Right cardiac atrium (tissue), 5 donors: ENCODE measurements at regions not wholly inside any gene's neighbourhood (a gene's known extent, or its start where the extent isn't known, plus 50 kb on each side); places are given as distances from the start of the nearest gene placed in this dataset.
A peak's percentile ranks its signal among the peaks of the same experiment; 100 is the strongest.

ENCODE experiments used
- ATAC-seq, 2 donors: fragments of 200-7000 bp; cut with Tn5 transposase; one replicate each; pipeline versions ENCODE4 v1.8.0 to v1.9.1; 2020; ENCODE audit warnings: moderate library complexity in 2 of 2, mild to moderate bottlenecking in 1 of 2
- DNase-seq, 3 donors: peaks; one replicate each; pipeline ENCODE4 v3.0.0-alpha.2; 2020
- H3K27ac ChIP-seq: one replicate; pipeline ENCODE4 v1.5.1; 2013; ENCODE audit warnings: mild to moderate bottlenecking, low read length, control low read depth, moderate library complexity
- H3K27me3 ChIP-seq: one replicate; pipeline ENCODE4 v1.6.1; 2013; ENCODE audit not compliant: control insufficient read depth, insufficient read depth
- H3K4me1 ChIP-seq: one replicate; pipeline ENCODE4 v1.6.1; 2013; ENCODE audit warnings: low read length; ENCODE audit not compliant: control insufficient read depth, insufficient read depth
- H3K4me3 ChIP-seq: one replicate; pipeline ENCODE4 v1.5.1; 2013; ENCODE audit warnings: low read length, control low read depth
- H3K9me3 ChIP-seq: one replicate; pipeline ENCODE4 v1.6.1; 2013; ENCODE audit warnings: low read length; ENCODE audit not compliant: control insufficient read depth
- WGBS: extraction: QIAGEN DNeasy Blood & Tissue Kit; methylation state at CpG from one replicate; pipeline ENCODE4 v1.1.7; 2013; 5-methylcytosine and 5-hydroxymethylcytosine counted together
- intact Hi-C, 4 donors: fragments of 100-400 bp; cut with DNase I; formaldehyde crosslinking; loops; one replicate each; pipeline versions ENCODE4 v1.11.0 to v1.14.0; 2022 to 2023
- donor health status: healthy with polysubstance abuse.
- donor health status: DM: no; HTN: yes; CAD: no.
- donor health status: DM: no; HTN: no; CAD: no.
- donor health status: DM: no; HTN: yes; CAD: no; lungs with severe emphysema.
- donor health status: DM: yes; HTN: yes; CAD: no.

- no peak for DNase-seq
- Histone ChIP-seq H3K4me3 (no peak overlapping the region), H3K27me3 (no peaks in the 10 kb centered on the region), H3K27ac (no peak overlapping the region), H3K4me1 (no peaks in the 10 kb centered on the region), H3K9me3 (no peaks in the 10 kb centered on the region)
- WGBS: 65% methylated on average over 2 of the region's 2 CpGs
- intact Hi-C loops: loop anchor here in 1 of 4 donors (5.0 kb wide), 1 partner anchor 48 kb away; no protein-coding TSS in a partner anchor
- ATAC-seq: no peak
Measured at GRCh38 chr13:91134803-91135184, 212.7 kb upstream of the MIR17HG start.

- no peak overlapping the region for H3K4me3 ChIP-seq
- H3K27ac ChIP-seq: no peak overlapping the region
- no peaks in the 10 kb centered on the region for H3K4me1 ChIP-seq
- DNase-seq (no peak), ATAC-seq (no peak)
- no peaks in the 10 kb centered on the region for H3K27me3 ChIP-seq
- no peaks in the 10 kb centered on the region for H3K9me3 ChIP-seq
- intact Hi-C loops: no loop called here
Measured at GRCh38 chr13:91135376-91135775, 212.1 kb upstream of the MIR17HG start.

GRCh38 chr13:91135968-91136367, 211.5 kb upstream of the MIR17HG start:
- H3K27me3 ChIP-seq: no peaks in the 10 kb centered on the region
- no peaks in the 10 kb centered on the region for H3K9me3 ChIP-seq
- no peak for DNase-seq
- H3K4me1 ChIP-seq: no peaks in the 10 kb centered on the region
- ATAC-seq: no peak
- H3K4me3 ChIP-seq: no peak overlapping the region
- intact Hi-C loops: no loop called here
- no peak overlapping the region for H3K27ac ChIP-seq

- Histone ChIP-seq H3K9me3 (no peaks in the 10 kb centered on the region), H3K27ac (no peak overlapping the region), H3K27me3 (no peaks in the 10 kb centered on the region), H3K4me1 (no peaks in the 10 kb centered on the region), H3K4me3 (no peak overlapping the region)
- ATAC-seq (no peak), DNase-seq (no peak)
- 84% methylated on average over 2 of the region's 2 CpGs for WGBS
- intact Hi-C loops: no loop called here
Measured at GRCh38 chr13:91136806-91137205, 210.7 kb upstream of the MIR17HG start.

GRCh38 chr13:91139232-91139631, 208.3 kb upstream of the MIR17HG start:
- no peaks in the 10 kb centered on the region for H3K27me3 ChIP-seq
- DNase-seq (no peak), ATAC-seq (no peak)
- no peak overlapping the region for H3K27ac ChIP-seq
- 92% methylated on average over 2 of the region's 2 CpGs for WGBS
- no peaks in the 10 kb centered on the region for H3K9me3 ChIP-seq
- intact Hi-C loops: no loop called here
- no peaks in the 10 kb centered on the region for H3K4me1 ChIP-seq
- no peak overlapping the region for H3K4me3 ChIP-seq

- intact Hi-C loops: no loop called here
- H3K27ac ChIP-seq: no peak overlapping the region
- ATAC-seq (no peak), DNase-seq (no peak)
- no peaks in the 10 kb centered on the region for H3K9me3 ChIP-seq
- WGBS: 73% methylated on average over 5 of the region's 5 CpGs
- H3K27me3 ChIP-seq: no peaks in the 10 kb centered on the region
- H3K4me1 ChIP-seq: no peaks in the 10 kb centered on the region
- no peak overlapping the region for H3K4me3 ChIP-seq
Measured at GRCh38 chr13:91141543-91142061, 205.9 kb upstream of the MIR17HG start.

GRCh38 chr13:91142572-91142971, 204.9 kb upstream of the MIR17HG start:
- Histone ChIP-seq H3K9me3 (no peaks in the 10 kb centered on the region), H3K4me1 (no peaks in the 10 kb centered on the region), H3K4me3 (no peak overlapping the region), H3K27ac (no peak overlapping the region), H3K27me3 (no peaks in the 10 kb centered on the region)
- 37% methylated on average over 2 of the region's 2 CpGs for WGBS
- peak in 1 of 2 donors; percentile 26 for ATAC-seq
- no peak for DNase-seq
- intact Hi-C loops: no loop called here

GRCh38 chr13:91144054-91144453, 203.4 kb upstream of the MIR17HG start:
- H3K4me3 ChIP-seq: no peak overlapping the region
- no peaks in the 10 kb centered on the region for H3K4me1 ChIP-seq
- intact Hi-C loops: no loop called here
- no peaks in the 10 kb centered on the region for H3K9me3 ChIP-seq
- H3K27me3 ChIP-seq: no peaks in the 10 kb centered on the region
- no peak for DNase-seq
- H3K27ac ChIP-seq: no peak overlapping the region
- 20% methylated on average over 2 of the region's 2 CpGs for WGBS
- ATAC-seq: peak; percentile 44 to 76

- 54% methylated on average over 2 of the region's 2 CpGs for WGBS
- H3K27me3 ChIP-seq: no peaks in the 10 kb centered on the region
- DNase-seq: no peak
- intact Hi-C loops: no loop called here
- no peaks in the 10 kb centered on the region for H3K4me1 ChIP-seq
- H3K9me3 ChIP-seq: no peaks in the 10 kb centered on the region
- no peak for ATAC-seq
- H3K4me3 ChIP-seq: no peak overlapping the region
- H3K27ac ChIP-seq: no peak overlapping the region
Measured at GRCh38 chr13:91144486-91144885, 203.0 kb upstream of the MIR17HG start.

GRCh38 chr13:91145571-91146205, 201.8 kb upstream of the MIR17HG start:
- Histone ChIP-seq H3K27me3 (no peaks in the 10 kb centered on the region), H3K4me3 (no peak overlapping the region), H3K27ac (no peak overlapping the region), H3K9me3 (no peaks in the 10 kb centered on the region), H3K4me1 (no peaks in the 10 kb centered on the region)
- intact Hi-C loops: no loop called here
- no peak for DNase-seq
- no peak for ATAC-seq
- WGBS: 91% methylated on average over 2 of the region's 2 CpGs

- H3K9me3 ChIP-seq: no peaks in the 10 kb centered on the region
- intact Hi-C loops: no loop called here
- H3K4me3 ChIP-seq: no peak overlapping the region
- DNase-seq (no peak), ATAC-seq (no peak)
- WGBS: 71% methylated on average over 2 of the region's 2 CpGs
- H3K27ac ChIP-seq: no peak overlapping the region
- H3K4me1 ChIP-seq: no peaks in the 10 kb centered on the region
- H3K27me3 ChIP-seq: no peaks in the 10 kb centered on the region
Measured at GRCh38 chr13:91146601-91147000, 200.9 kb upstream of the MIR17HG start.

GRCh38 chr13:91148098-91148497, 199.4 kb upstream of the MIR17HG start:
- H3K4me1 ChIP-seq: no peaks in the 10 kb centered on the region
- DNase-seq (no peak), ATAC-seq (no peak)
- H3K27ac ChIP-seq: no peak overlapping the region
- no peak overlapping the region for H3K4me3 ChIP-seq
- no peaks in the 10 kb centered on the region for H3K9me3 ChIP-seq
- no peaks in the 10 kb centered on the region for H3K27me3 ChIP-seq
- intact Hi-C loops: no loop called here
- WGBS: 92% methylated on average over 1 of the region's 1 CpG
